ENCODE measurements at regions not wholly inside any gene's neighbourhood (a gene's known extent, or its start where the extent isn't known, plus 50 kb on each side); places are given as distances from the start of the nearest gene placed in this dataset.

- TF ChIP-seq CHD7 (IDR thresholded peaks at IDR 0.05; ENCODE audit: insufficient replicate concordance, low read length) (no peak), PHF8 (conservative IDR thresholded peaks at IDR 0.05; ENCODE audit: low read depth, low read length) (no peak), GTF2F1 (IDR thresholded peaks at IDR 0.05; ENCODE audit: borderline replicate concordance, low read depth, low read length) (no peak), TBP (IDR thresholded peaks at IDR 0.05; ENCODE audit: low read depth, low read length) (no peak), NRF1 (IDR thresholded peaks at IDR 0.05; ENCODE audit: low read depth, low read length) (no peak)
Observed at GRCh38 chr1:232184561-232185530, 445.1 kb downstream of the SIPA1L2 start (continued).

All from H1 (cell line).